Fibroblast of skin of left biceps (primary cell): ENCODE measurements at regions not wholly inside any gene's neighbourhood (a gene's known extent, or its start where the extent isn't known, plus 50 kb on each side); places are given as distances from the start of the nearest gene placed in this dataset.
"Not testable (repeated sequence)": the region's sequence is repeated elsewhere in the genome, so short reads cannot be mapped to it uniquely, and the experiment has no call there.

Source experiments
- DNase-seq, 2 experiments: peaks; one replicate each; pipeline ENCODE4 v3.0.0-alpha.2; 2013; ENCODE audit warnings: low read depth in 2 of 2

GRCh38 chr1:218930472-218931241 is 243.0 kb upstream of the LYPLAL1 start:
- DNase-seq = peak; percentile 34 to 36

- DNase-seq = no peak
Observed at GRCh38 chr1:218931324-218931723, 242.4 kb upstream of the LYPLAL1 start.

- peak in 1 of 2 experiments; percentile 1 for DNase-seq
Observed at GRCh38 chr1:218933513-218933912, 240.2 kb upstream of the LYPLAL1 start.

- not testable (repeated sequence) for DNase-seq
Observed at GRCh38 chr1:218935408-218935807, 238.3 kb upstream of the LYPLAL1 start.

GRCh38 chr1:218938259-218938658 is 235.4 kb upstream of the LYPLAL1 start:
- no peak for DNase-seq

- no peak for DNase-seq
Observed at GRCh38 chr1:218939095-218939494, 234.6 kb upstream of the LYPLAL1 start.

GRCh38 chr1:218942431-218942830 is 231.2 kb upstream of the LYPLAL1 start:
- DNase-seq = no peak

GRCh38 chr1:218943371-218943770 is 230.3 kb upstream of the LYPLAL1 start:
- no peak for DNase-seq

- DNase-seq = no peak
Observed at GRCh38 chr1:218945050-218945449, 228.6 kb upstream of the LYPLAL1 start.

GRCh38 chr1:218946147-218946546 is 227.5 kb upstream of the LYPLAL1 start:
- DNase-seq = no peak

- DNase-seq = no peak
Observed at GRCh38 chr1:218948446-218948845, 225.2 kb upstream of the LYPLAL1 start.

- DNase-seq = no peak
Observed at GRCh38 chr1:218953386-218953785, 220.3 kb upstream of the LYPLAL1 start.

- no peak for DNase-seq
Observed at GRCh38 chr1:218957971-218958370, 215.7 kb upstream of the LYPLAL1 start.

GRCh38 chr1:218959784-218960183 is 213.9 kb upstream of the LYPLAL1 start:
- no peak for DNase-seq

- no peak for DNase-seq
Observed at GRCh38 chr1:218964471-218965185, 209.1 kb upstream of the LYPLAL1 start.

- DNase-seq = no peak
Observed at GRCh38 chr1:218965821-218966220, 207.9 kb upstream of the LYPLAL1 start.

- no peak for DNase-seq
Observed at GRCh38 chr1:218967254-218967653, 206.4 kb upstream of the LYPLAL1 start.

- DNase-seq = no peak
Observed at GRCh38 chr1:218967836-218968235, 205.8 kb upstream of the LYPLAL1 start.

- peak in 1 of 2 experiments; percentile 6 for DNase-seq
Observed at GRCh38 chr1:218969006-218969405, 204.7 kb upstream of the LYPLAL1 start.

- DNase-seq = no peak
Observed at GRCh38 chr1:218970397-218970990, 203.2 kb upstream of the LYPLAL1 start.

GRCh38 chr1:218971156-218971555 is 202.5 kb upstream of the LYPLAL1 start:
- DNase-seq = no peak

- DNase-seq = no peak
Observed at GRCh38 chr1:218980881-218981280, 192.8 kb upstream of the LYPLAL1 start.

GRCh38 chr1:218982482-218982881 is 191.2 kb upstream of the LYPLAL1 start:
- DNase-seq = no peak
